MV-4-11 (cell line): ENCODE measurements at regions not wholly inside any gene's neighbourhood (a gene's known extent, or its start where the extent isn't known, plus 50 kb on each side); places are given as distances from the start of the nearest gene placed in this dataset.
"Not testable (repeated sequence)": the region's sequence is repeated elsewhere in the genome, so short reads cannot be mapped to it uniquely, and the experiment has no call there.

Experiments
- DNase-seq: peaks from one replicate; lab custom pipeline; 2025; lab: John Stamatoyannopoulos, UW

- peak; percentile 5 for DNase-seq
Observed at GRCh38 chr9:129317179-129318011, 139.3 kb upstream of the IER5L start.

- DNase-seq: no peak
Observed at GRCh38 chr9:129316281-129317030, 138.4 kb upstream of the IER5L start.

- DNase-seq: no peak
Observed at GRCh38 chr9:129313331-129313955, 135.4 kb upstream of the IER5L start.

GRCh38 chr9:129312251-129313122 lies 134.4 kb upstream of the IER5L start:
- DNase-seq: no peak

- no peak for DNase-seq
Observed at GRCh38 chr9:129311643-129312042, 133.6 kb upstream of the IER5L start.

- no peak for DNase-seq
Observed at GRCh38 chr9:129310666-129311350, 132.7 kb upstream of the IER5L start.

- DNase-seq: no peak
Observed at GRCh38 chr9:129309906-129310305, 131.8 kb upstream of the IER5L start.

- no peak for DNase-seq
Observed at GRCh38 chr9:129309041-129309430, 131.0 kb upstream of the IER5L start.

GRCh38 chr9:129307227-129307970 lies 129.3 kb upstream of the IER5L start:
- no peak for DNase-seq

GRCh38 chr9:129306318-129306973 lies 128.4 kb upstream of the IER5L start:
- DNase-seq: no peak

GRCh38 chr9:129305246-129305645 lies 127.2 kb upstream of the IER5L start:
- DNase-seq: no peak

- no peak for DNase-seq
Observed at GRCh38 chr9:129301941-129302340, 123.9 kb upstream of the IER5L start.

GRCh38 chr9:129296195-129296594 lies 118.1 kb upstream of the IER5L start:
- DNase-seq: not testable (repeated sequence)

- no peak for DNase-seq
Observed at GRCh38 chr9:129291041-129291501, 113.0 kb upstream of the IER5L start.

GRCh38 chr9:129290606-129291005 lies 112.5 kb upstream of the IER5L start:
- DNase-seq: no peak

GRCh38 chr9:129289883-129290282 lies 111.8 kb upstream of the IER5L start:
- DNase-seq: no peak

GRCh38 chr9:129289131-129289731 lies 111.2 kb upstream of the IER5L start:
- no peak for DNase-seq

- DNase-seq: no peak
Observed at GRCh38 chr9:129287619-129288305, 109.7 kb upstream of the IER5L start.
